ENCODE measurements at regions not wholly inside any gene's neighbourhood (a gene's known extent, or its start where the extent isn't known, plus 50 kb on each side); places are given as distances from the start of the nearest gene placed in this dataset.

GRCh38 chr3:18965781-18966180 lies 182.5 kb upstream of the KCNH8 start:
- no peak for TF ChIP-seq CTCF (conservative IDR thresholded peaks at IDR 0.05; ENCODE audit: low read depth, low read length)
- DNase-seq (ENCODE audit: low read depth): no peak
- no peak overlapping the region for H3K4me3 ChIP-seq (ENCODE audit: low read depth, low read length)

GRCh38 chr3:18964640-18965039 lies 183.7 kb upstream of the KCNH8 start:
- no peak overlapping the region for H3K4me3 ChIP-seq (ENCODE audit: low read depth, low read length)
- no peak for TF ChIP-seq CTCF (conservative IDR thresholded peaks at IDR 0.05; ENCODE audit: low read depth, low read length)
- no peak for DNase-seq (ENCODE audit: low read depth)

- no peak for TF ChIP-seq CTCF (conservative IDR thresholded peaks at IDR 0.05; ENCODE audit: low read depth, low read length)
- no peak for DNase-seq (ENCODE audit: low read depth)
- no peak overlapping the region for H3K4me3 ChIP-seq (ENCODE audit: low read depth, low read length)
Observed at GRCh38 chr3:18951333-18951732, 197.0 kb upstream of the KCNH8 start.

- DNase-seq (ENCODE audit: low read depth): no peak
- H3K4me3 ChIP-seq (ENCODE audit: low read depth, low read length): no peak overlapping the region
- no peak for TF ChIP-seq CTCF (conservative IDR thresholded peaks at IDR 0.05; ENCODE audit: low read depth, low read length)
Observed at GRCh38 chr3:18946524-18946923, 201.8 kb upstream of the KCNH8 start.

- DNase-seq (ENCODE audit: low read depth): no peak
- no peak overlapping the region for H3K4me3 ChIP-seq (ENCODE audit: low read depth, low read length)
- no peak for TF ChIP-seq CTCF (conservative IDR thresholded peaks at IDR 0.05; ENCODE audit: low read depth, low read length)
Observed at GRCh38 chr3:18937574-18937973, 210.7 kb upstream of the KCNH8 start.

- TF ChIP-seq CTCF (conservative IDR thresholded peaks at IDR 0.05; ENCODE audit: low read depth, low read length): no peak
- H3K4me3 ChIP-seq (ENCODE audit: low read depth, low read length): no peak overlapping the region
- no peak for DNase-seq (ENCODE audit: low read depth)
Observed at GRCh38 chr3:18919158-18919557, 229.2 kb upstream of the KCNH8 start.

DNA sequence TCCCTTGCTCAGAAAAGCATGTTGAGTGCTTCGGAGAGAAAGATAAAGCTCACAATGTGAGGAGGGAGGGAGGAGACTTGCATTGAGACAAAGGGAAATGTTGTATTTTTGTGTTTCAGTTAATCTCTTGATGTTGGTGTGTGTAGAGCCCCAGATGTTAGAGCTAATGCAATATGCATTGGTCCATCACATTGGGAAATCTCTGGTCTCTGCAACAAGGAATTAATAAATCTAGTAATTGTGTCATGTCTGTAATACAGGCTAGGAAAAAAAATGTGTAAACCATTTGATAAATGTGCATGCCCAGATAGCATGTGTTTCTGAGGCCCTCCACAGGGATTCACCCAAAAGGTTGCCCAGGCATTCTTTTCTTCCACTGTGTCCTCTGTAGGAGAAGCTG lies 230.4 kb upstream of the KCNH8 start:
- no peak for DNase-seq (ENCODE audit: low read depth)
- H3K4me3 ChIP-seq (ENCODE audit: low read depth, low read length): no peak overlapping the region
- no peak for TF ChIP-seq CTCF (conservative IDR thresholded peaks at IDR 0.05; ENCODE audit: low read depth, low read length)

Data from choroid plexus epithelial cell (primary cell).